ENCODE measurements at regions not wholly inside any gene's neighbourhood (a gene's known extent, or its start where the extent isn't known, plus 50 kb on each side); places are given as distances from the start of the nearest gene placed in this dataset.

- DNase-seq (ENCODE audit: low spot score in 2 of 2) = no peak
- Histone ChIP-seq H3K4me1 (peaks cover 0 to 11% (median 0%) of the 10 kb centered on the region in 4 donors), H3K36me3 (no peaks in the 10 kb centered on the region), H3K27me3 (no peaks in the 10 kb centered on the region), H3K27ac (no peak overlapping the region), H3K9me3 (no peaks in the 10 kb centered on the region), H3K4me3 (no peak overlapping the region)
- TF ChIP-seq EP300 (IDR thresholded peaks at IDR 0.05) (no peak), CTCF (IDR thresholded peaks at IDR 0.05) (no peak), POLR2A (IDR thresholded peaks at IDR 0.05) (no peak)
These were observed 262.9 kb downstream of the C1D start for GRCh38 chr2:67799886-67800285.

DNA sequence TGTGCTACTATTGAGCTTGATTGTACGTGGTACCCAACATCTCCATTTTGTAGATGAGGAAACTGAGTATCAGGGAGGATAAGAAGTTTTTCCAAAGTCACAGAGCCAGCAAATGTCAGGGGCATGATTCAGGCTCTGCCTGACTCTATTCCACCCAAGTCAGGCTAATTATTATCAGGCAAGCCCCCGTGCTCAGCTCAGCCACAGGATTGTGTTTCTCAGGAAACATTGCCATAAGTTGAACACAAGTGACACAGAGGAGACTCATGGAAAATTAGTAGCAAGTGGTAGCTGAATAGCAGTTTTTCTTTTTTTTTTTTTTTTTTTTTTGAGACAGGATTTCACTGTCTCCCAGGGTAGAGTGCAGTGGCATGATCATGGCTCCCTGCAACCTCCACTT lies 260.5 kb downstream of the C1D start:
- TF ChIP-seq EP300 (IDR thresholded peaks at IDR 0.05) = no peak
- TF ChIP-seq CTCF (IDR thresholded peaks at IDR 0.05) = no peak
- no peak for TF ChIP-seq POLR2A (IDR thresholded peaks at IDR 0.05)
- Histone ChIP-seq H3K9me3 (peaks cover 0 to under 1% (median 0%) of the 10 kb centered on the region in 4 donors), H3K4me1 (peaks cover 0 to 11% (median 0%) of the 10 kb centered on the region in 4 donors), H3K4me3 (no peak overlapping the region), H3K27me3 (no peaks in the 10 kb centered on the region), H3K36me3 (no peaks in the 10 kb centered on the region), H3K27ac (no peak overlapping the region)
- 32 to 58% methylated on average over 2 of the region's 2 CpGs for WGBS, 2 donors
- DNase-seq (ENCODE audit: low spot score in 2 of 2) = no peak

GRCh38 chr2:67802824-67803223 lies 260.0 kb downstream of the C1D start:
- H3K27me3 ChIP-seq = no peaks in the 10 kb centered on the region
- H3K36me3 ChIP-seq = no peaks in the 10 kb centered on the region
- TF ChIP-seq CTCF (IDR thresholded peaks at IDR 0.05) (no peak), POLR2A (IDR thresholded peaks at IDR 0.05) (no peak), EP300 (IDR thresholded peaks at IDR 0.05) (no peak)
- WGBS, 2 donors = 50 to 74% methylated on average over 2 of the region's 2 CpGs
- peaks cover 0 to 6% (median 0%) of the 10 kb centered on the region in 4 donors for H3K9me3 ChIP-seq
- peaks cover 0 to 6% (median 0%) of the 10 kb centered on the region in 4 donors for H3K4me1 ChIP-seq
- no peak for DNase-seq (ENCODE audit: low spot score in 2 of 2)
- no peak overlapping the region for H3K27ac ChIP-seq
- no peak overlapping the region for H3K4me3 ChIP-seq

GRCh38 chr2:67806816-67807215 lies 256.0 kb downstream of the C1D start:
- H3K27me3 ChIP-seq = no peaks in the 10 kb centered on the region
- TF ChIP-seq CTCF (IDR thresholded peaks at IDR 0.05) = no peak
- no peak for TF ChIP-seq EP300 (IDR thresholded peaks at IDR 0.05)
- no peak for TF ChIP-seq POLR2A (IDR thresholded peaks at IDR 0.05)
- no peak overlapping the region for H3K27ac ChIP-seq
- 53 to 61% methylated on average over 1 of the region's 1 CpG for WGBS, 2 donors
- peaks cover 0 to 24% (median 0%) of the 10 kb centered on the region in 4 donors for H3K9me3 ChIP-seq
- H3K4me1 ChIP-seq = no peaks in the 10 kb centered on the region
- no peak for DNase-seq (ENCODE audit: low spot score in 2 of 2)
- no peak overlapping the region for H3K4me3 ChIP-seq
- no peaks in the 10 kb centered on the region for H3K36me3 ChIP-seq

GRCh38 chr2:67808112-67808511 lies 254.7 kb downstream of the C1D start:
- H3K36me3 ChIP-seq = no peaks in the 10 kb centered on the region
- peaks cover 0 to 24% (median 0%) of the 10 kb centered on the region in 4 donors for H3K9me3 ChIP-seq
- H3K27ac ChIP-seq = no peak overlapping the region
- TF ChIP-seq CTCF (IDR thresholded peaks at IDR 0.05) (no peak), POLR2A (IDR thresholded peaks at IDR 0.05) (no peak), EP300 (IDR thresholded peaks at IDR 0.05) (no peak)
- DNase-seq (ENCODE audit: low spot score in 2 of 2) = no peak
- no peak overlapping the region for H3K4me3 ChIP-seq
- no peaks in the 10 kb centered on the region for H3K27me3 ChIP-seq
- H3K4me1 ChIP-seq = no peaks in the 10 kb centered on the region

All from tibial nerve (tissue), 4 donors.